ENCODE measurements at regions not wholly inside any gene's neighbourhood (a gene's known extent, or its start where the extent isn't known, plus 50 kb on each side); places are given as distances from the start of the nearest gene placed in this dataset.

GRCh38 chrX:9286234-9286633 lies 178.6 kb upstream of the TBL1X start:
- Histone ChIP-seq H3K4me3 (ENCODE audit: low read length) (no peak overlapping the region), H3K27ac (ENCODE audit: low read length) (no peak overlapping the region), H3K4me2 (ENCODE audit: low read length) (no peak overlapping the region), H3K27me3 (ENCODE audit: insufficient read depth, low read depth, low read length) (no peaks in the 10 kb centered on the region), H4K20me1 (ENCODE audit: insufficient read depth) (no peaks in the 10 kb centered on the region), H3K9me3 (ENCODE audit: low read length) (no peaks in the 10 kb centered on the region), H3K36me3 (ENCODE audit: insufficient read depth, low read length) (no peaks in the 10 kb centered on the region), H3K9me2 (ENCODE audit: insufficient read depth, low read length) (no peaks in the 10 kb centered on the region), H3K79me2 (replicated peaks; ENCODE audit: insufficient read depth, low read length) (no peaks in the 10 kb centered on the region), H3F3A (ENCODE audit: insufficient read depth, low read length, poor library complexity, severe bottlenecking) (no peaks in the 10 kb centered on the region), H2AFZ (ENCODE audit: low read depth, low read length) (no peak overlapping the region), H3K9ac (ENCODE audit: low read length) (no peak overlapping the region)
- TF ChIP-seq POLR2AphosphoS5 (IDR thresholded peaks at IDR 0.05), result no peak
- TF ChIP-seq EP300 (conservative IDR thresholded peaks at IDR 0.05; ENCODE audit: poor library complexity, severe bottlenecking), result no peak
- no peak for TF ChIP-seq RAD21 (conservative IDR thresholded peaks at IDR 0.05)
- TF ChIP-seq SMC3 (conservative IDR thresholded peaks at IDR 0.05; ENCODE audit: poor library complexity), result no peak
- TF ChIP-seq TAF1 (IDR thresholded peaks at IDR 0.05; ENCODE audit: low read depth), result no peak

- TF ChIP-seq, protein P1, sequence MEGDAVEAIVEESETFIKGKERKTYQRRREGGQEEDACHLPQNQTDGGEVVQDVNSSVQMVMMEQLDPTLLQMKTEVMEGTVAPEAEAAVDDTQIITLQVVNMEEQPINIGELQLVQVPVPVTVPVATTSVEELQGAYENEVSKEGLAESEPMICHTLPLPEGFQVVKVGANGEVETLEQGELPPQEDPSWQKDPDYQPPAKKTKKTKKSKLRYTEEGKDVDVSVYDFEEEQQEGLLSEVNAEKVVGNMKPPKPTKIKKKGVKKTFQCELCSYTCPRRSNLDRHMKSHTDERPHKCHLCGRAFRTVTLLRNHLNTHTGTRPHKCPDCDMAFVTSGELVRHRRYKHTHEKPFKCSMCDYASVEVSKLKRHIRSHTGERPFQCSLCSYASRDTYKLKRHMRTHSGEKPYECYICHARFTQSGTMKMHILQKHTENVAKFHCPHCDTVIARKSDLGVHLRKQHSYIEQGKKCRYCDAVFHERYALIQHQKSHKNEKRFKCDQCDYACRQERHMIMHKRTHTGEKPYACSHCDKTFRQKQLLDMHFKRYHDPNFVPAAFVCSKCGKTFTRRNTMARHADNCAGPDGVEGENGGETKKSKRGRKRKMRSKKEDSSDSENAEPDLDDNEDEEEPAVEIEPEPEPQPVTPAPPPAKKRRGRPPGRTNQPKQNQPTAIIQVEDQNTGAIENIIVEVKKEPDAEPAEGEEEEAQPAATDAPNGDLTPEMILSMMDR (IDR thresholded peaks at IDR 0.05; ENCODE audit: poor library complexity, severe bottlenecking), result no peak
- TF ChIP-seq REST (IDR thresholded peaks at IDR 0.05; ENCODE audit: borderline replicate concordance) (no peak), RAD21 (conservative IDR thresholded peaks at IDR 0.05) (no peak), POLR2AphosphoS5 (IDR thresholded peaks at IDR 0.05) (no peak), SMC3 (conservative IDR thresholded peaks at IDR 0.05; ENCODE audit: poor library complexity) (no peak), EP300 (conservative IDR thresholded peaks at IDR 0.05; ENCODE audit: poor library complexity, severe bottlenecking) (no peak), MXI1 (conservative IDR thresholded peaks at IDR 0.05; ENCODE audit: poor library complexity, severe bottlenecking) (no peak), TAF1 (IDR thresholded peaks at IDR 0.05; ENCODE audit: low read depth) (no peak), EZH2 (IDR thresholded peaks at IDR 0.05; ENCODE audit: borderline replicate concordance, insufficient read depth, low read length, poor library complexity, severe bottlenecking) (no peak)
- no peaks in the 10 kb centered on the region for H4K20me1 ChIP-seq (ENCODE audit: insufficient read depth)
- no peak overlapping the region for H3K9ac ChIP-seq (ENCODE audit: low read length)
- H3K79me2 ChIP-seq (replicated peaks; ENCODE audit: insufficient read depth, low read length), result no peaks in the 10 kb centered on the region
- no peaks in the 10 kb centered on the region for H3K36me3 ChIP-seq (ENCODE audit: insufficient read depth, low read length)
- no peak overlapping the region for H3K27ac ChIP-seq (ENCODE audit: low read length)
- no peak overlapping the region for H3K4me2 ChIP-seq (ENCODE audit: low read length)
- no peaks in the 10 kb centered on the region for H3K27me3 ChIP-seq (ENCODE audit: insufficient read depth, low read depth, low read length)
- peak overlapping the region; percentile 25 for H3K4me3 ChIP-seq (ENCODE audit: low read length)
- H3F3A ChIP-seq (ENCODE audit: insufficient read depth, low read length, poor library complexity, severe bottlenecking), result no peaks in the 10 kb centered on the region
- H3K9me2 ChIP-seq (ENCODE audit: insufficient read depth, low read length), result no peaks in the 10 kb centered on the region
- no peak overlapping the region for H2AFZ ChIP-seq (ENCODE audit: low read depth, low read length)
- H3K9me3 ChIP-seq (ENCODE audit: low read length), result no peaks in the 10 kb centered on the region
Observed at GRCh38 chrX:9291629-9292028, 173.2 kb upstream of the TBL1X start.
